Keratinocyte (primary cell): ENCODE measurements at regions not wholly inside any gene's neighbourhood (a gene's known extent, or its start where the extent isn't known, plus 50 kb on each side); places are given as distances from the start of the nearest gene placed in this dataset.

Experiments
- DNase-seq: peaks from one replicate; pipeline ENCODE4 v3.0.0-alpha.2; 2011; ENCODE audit warnings: low read depth, missing footprints, low spot score
- FAIRE-seq: peaks from 2 replicates; lab custom pipeline; 2011; peaks lifted over from hg19 to GRCh38; lab: Jason Lieb, UNC
- H2AFZ ChIP-seq: 2 replicates; pipeline ENCODE4 v1.6.0; 2012; ENCODE audit warnings: low read length, control low read depth, inconsistent platforms; ENCODE audit not compliant: control insufficient read depth
- H3K27ac ChIP-seq: 2 replicates; pipeline ENCODE4 v1.5.1; 2011; ENCODE audit warnings: low read length; ENCODE audit not compliant: control insufficient read depth, insufficient read depth
- H3K27me3 ChIP-seq: 3 replicates; pipeline ENCODE4 v1.6.0; 2011; ENCODE audit warnings: low read length; ENCODE audit not compliant: control insufficient read depth, insufficient read depth; ENCODE audit errors: extremely low read depth
- H3K36me3 ChIP-seq, 2 experiments: 2 replicates in 1 of 2; 3 replicates in 1 of 2; pipeline ENCODE4 v1.5.1; 2011; ENCODE audit warnings: low read length in 2 of 2, mild to moderate bottlenecking in 1 of 2; ENCODE audit not compliant: control insufficient read depth in 2 of 2, insufficient read depth in 2 of 2; ENCODE audit errors: extremely low read depth in 1 of 2
- H3K4me1 ChIP-seq: 3 replicates; pipeline ENCODE4 v1.5.1; 2011; ENCODE audit warnings: low read length; ENCODE audit not compliant: control insufficient read depth, insufficient read depth; ENCODE audit errors: extremely low read depth
- H3K4me2 ChIP-seq: 3 replicates; pipeline ENCODE4 v1.6.0; 2011; ENCODE audit warnings: low read depth, low read length; ENCODE audit not compliant: control insufficient read depth, insufficient read depth; ENCODE audit errors: extremely low read depth
- H3K4me3 ChIP-seq, 3 experiments: fragments of 200-600 bp in 1 of 3; sonication (generic) in 1 of 3; 2 replicates in 2 of 3; 3 replicates in 1 of 3; pipeline ENCODE4 v1.5.1; 2011 to 2016; ENCODE audit warnings: low read length in 3 of 3, mild to moderate bottlenecking in 3 of 3, control low read depth in 2 of 3, inconsistent platforms in 1 of 3, low read depth in 1 of 3, mixed read lengths in 1 of 3, mixed run types in 1 of 3, moderate library complexity in 1 of 3; ENCODE audit not compliant: control insufficient read depth in 2 of 3, insufficient read depth in 2 of 3; ENCODE audit errors: extremely low read depth in 1 of 3
- H3K79me2 ChIP-seq: 2 replicates; pipeline ENCODE4 v1.6.0; 2012; ENCODE audit warnings: low read length; ENCODE audit not compliant: control insufficient read depth, insufficient read depth
- H3K9ac ChIP-seq: 3 replicates; pipeline ENCODE4 v1.6.0; 2011; ENCODE audit warnings: low read length; ENCODE audit not compliant: control insufficient read depth, insufficient read depth; ENCODE audit errors: extremely low read depth
- H3K9me1 ChIP-seq: 3 replicates; pipeline ENCODE4 v1.6.0; 2011; ENCODE audit warnings: low read length; ENCODE audit not compliant: control insufficient read depth, insufficient read depth; ENCODE audit errors: extremely low read depth
- H3K9me3 ChIP-seq: 2 replicates; pipeline ENCODE4 v1.5.1; 2012; ENCODE audit warnings: low read depth, low read length; ENCODE audit not compliant: control insufficient read depth
- H4K20me1 ChIP-seq: 3 replicates; pipeline ENCODE4 v1.6.0; 2011; ENCODE audit warnings: low read length; ENCODE audit not compliant: control insufficient read depth, insufficient read depth; ENCODE audit errors: extremely low read depth
- EZH2 ChIP-seq: IDR thresholded peaks from one replicate; pipeline ENCODE4 v1.6.1; 2012; ENCODE audit warnings: inconsistent platforms, mild to moderate bottlenecking, low read length, moderate library complexity
- dilution Hi-C: fragments of 300-500 bp; cut with MboI; formaldehyde crosslinking; loops from one replicate; pipeline ENCODE4 v1.7.0; 2020; ENCODE audit warnings: low sequenced_read_pairs; ENCODE audit not compliant: extremely low pct_ligation_motif_present
- TF ChIP-seq, protein P1 (sequence below), 3 experiments: IDR thresholded peaks in 1 of 3; conservative IDR thresholded peaks in 1 of 3; optimal IDR thresholded peaks in 1 of 3; 2 replicates in 2 of 3; 3 replicates in 1 of 3; pipeline versions ENCODE3 to v1.5.1; 2011; ENCODE audit warnings: low read length in 3 of 3, mild to moderate bottlenecking in 3 of 3, moderate library complexity in 2 of 3, control low read depth in 1 of 3, inconsistent platforms in 1 of 3; ENCODE audit not compliant: insufficient read depth in 2 of 3; ENCODE audit errors: extremely low read depth in 1 of 3

DNA sequence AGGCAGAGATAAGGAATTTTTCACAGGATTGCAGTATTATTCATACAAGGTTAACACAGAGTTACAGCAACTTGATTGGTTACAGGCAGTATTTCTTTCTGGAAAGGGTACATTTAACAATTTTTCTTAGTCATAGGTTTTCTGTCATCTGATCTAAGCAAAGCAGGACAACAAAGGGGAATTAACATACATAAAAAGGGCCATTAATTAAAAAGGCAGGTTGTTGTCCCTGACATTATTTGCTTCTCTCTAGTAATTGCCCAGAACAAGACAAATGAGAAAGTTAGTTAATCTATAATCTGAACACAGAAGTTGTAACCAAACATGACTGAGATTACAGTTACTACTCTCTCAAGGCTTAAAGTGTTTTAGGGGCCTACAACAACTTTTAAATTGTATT lies 291.4 kb upstream of the LRRTM4 start:
- no peaks in the 10 kb centered on the region for H3K4me1 ChIP-seq
- H3K9me1 ChIP-seq = no peaks in the 10 kb centered on the region
- H3K79me2 ChIP-seq = no peaks in the 10 kb centered on the region
- DNase-seq = no peak
- dilution Hi-C loops = no loop called here
- no peak overlapping the region for H3K9ac ChIP-seq
- H2AFZ ChIP-seq = no peak overlapping the region
- H3K27ac ChIP-seq = no peak overlapping the region
- H3K4me2 ChIP-seq = no peak overlapping the region
- H3K36me3 ChIP-seq = no peaks in the 10 kb centered on the region
- H4K20me1 ChIP-seq = no peaks in the 10 kb centered on the region
- no peak for TF ChIP-seq EZH2
- TF ChIP-seq, protein P1, sequence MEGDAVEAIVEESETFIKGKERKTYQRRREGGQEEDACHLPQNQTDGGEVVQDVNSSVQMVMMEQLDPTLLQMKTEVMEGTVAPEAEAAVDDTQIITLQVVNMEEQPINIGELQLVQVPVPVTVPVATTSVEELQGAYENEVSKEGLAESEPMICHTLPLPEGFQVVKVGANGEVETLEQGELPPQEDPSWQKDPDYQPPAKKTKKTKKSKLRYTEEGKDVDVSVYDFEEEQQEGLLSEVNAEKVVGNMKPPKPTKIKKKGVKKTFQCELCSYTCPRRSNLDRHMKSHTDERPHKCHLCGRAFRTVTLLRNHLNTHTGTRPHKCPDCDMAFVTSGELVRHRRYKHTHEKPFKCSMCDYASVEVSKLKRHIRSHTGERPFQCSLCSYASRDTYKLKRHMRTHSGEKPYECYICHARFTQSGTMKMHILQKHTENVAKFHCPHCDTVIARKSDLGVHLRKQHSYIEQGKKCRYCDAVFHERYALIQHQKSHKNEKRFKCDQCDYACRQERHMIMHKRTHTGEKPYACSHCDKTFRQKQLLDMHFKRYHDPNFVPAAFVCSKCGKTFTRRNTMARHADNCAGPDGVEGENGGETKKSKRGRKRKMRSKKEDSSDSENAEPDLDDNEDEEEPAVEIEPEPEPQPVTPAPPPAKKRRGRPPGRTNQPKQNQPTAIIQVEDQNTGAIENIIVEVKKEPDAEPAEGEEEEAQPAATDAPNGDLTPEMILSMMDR (optimal IDR thresholded peaks at IDR 0.05 in 1 of 3, IDR thresholded peaks at IDR 0.05 in 1 of 3, conservative IDR thresholded peaks at IDR 0.05 in 1 of 3; ENCODE audit: extremely low read depth in 1 of 3, insufficient read depth in 2 of 3, low read length in 3 of 3) = no peak
- no peak overlapping the region for H3K4me3 ChIP-seq
- H3K9me3 ChIP-seq = no peaks in the 10 kb centered on the region
- no peak for FAIRE-seq
- no peaks in the 10 kb centered on the region for H3K27me3 ChIP-seq

DNA sequence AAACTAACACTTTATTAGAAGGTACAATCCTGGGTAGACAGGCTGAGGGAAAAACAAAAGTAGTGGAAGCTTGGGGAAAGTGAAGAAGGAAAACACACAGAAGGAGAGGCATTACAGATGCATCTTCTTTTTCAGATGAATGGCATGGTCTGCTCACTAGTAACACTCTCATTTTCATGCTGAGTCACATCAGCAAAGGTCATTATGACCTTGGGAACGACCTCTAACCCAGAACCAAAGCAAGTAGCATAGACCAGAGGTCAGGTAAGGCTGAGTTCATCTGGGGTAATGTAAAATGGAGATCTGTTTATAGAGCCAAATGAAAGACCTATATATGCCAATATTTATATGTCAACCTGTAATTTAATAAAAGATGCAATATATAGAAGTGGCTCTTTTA lies 294.4 kb upstream of the LRRTM4 start:
- H3K9me3 ChIP-seq = no peaks in the 10 kb centered on the region
- TF ChIP-seq EZH2 = no peak
- TF ChIP-seq, protein P1 (optimal IDR thresholded peaks at IDR 0.05 in 1 of 3, IDR thresholded peaks at IDR 0.05 in 1 of 3, conservative IDR thresholded peaks at IDR 0.05 in 1 of 3; ENCODE audit: extremely low read depth in 1 of 3, insufficient read depth in 2 of 3, low read length in 3 of 3) = no peak
- no peak overlapping the region for H2AFZ ChIP-seq
- no peaks in the 10 kb centered on the region for H3K4me1 ChIP-seq
- no peaks in the 10 kb centered on the region for H3K27me3 ChIP-seq
- H3K4me2 ChIP-seq = no peak overlapping the region
- DNase-seq (no peak), FAIRE-seq (no peak)
- H3K27ac ChIP-seq = no peak overlapping the region
- no peak overlapping the region for H3K4me3 ChIP-seq
- no peaks in the 10 kb centered on the region for H3K79me2 ChIP-seq
- no peak overlapping the region for H3K9ac ChIP-seq
- H3K9me1 ChIP-seq = no peaks in the 10 kb centered on the region
- H3K36me3 ChIP-seq = no peaks in the 10 kb centered on the region
- H4K20me1 ChIP-seq = no peaks in the 10 kb centered on the region
- dilution Hi-C loops = no loop called here
